Upper lobe of left lung (tissue), 6 donors: ENCODE measurements at regions not wholly inside any gene's neighbourhood (a gene's known extent, or its start where the extent isn't known, plus 50 kb on each side); places are given as distances from the start of the nearest gene placed in this dataset.

ENCODE experiments used
- ATAC-seq, 2 donors: fragments of 200-7000 bp; cut with Tn5 transposase; one replicate each; pipeline ENCODE4 v1.9.1; 2022; ENCODE audit warnings: mild to moderate bottlenecking in 2 of 2, moderate library complexity in 2 of 2; ENCODE audit not compliant: low FRiP score in 2 of 2
- DNase-seq, 2 donors: peaks; one replicate each; pipeline ENCODE4 v3.0.0-alpha.2; 2019 to 2020
- H3K27ac ChIP-seq, 4 donors: fragments of 200-600 bp; sonication (generic); one replicate each; pipeline ENCODE4 v1.5.1; 2016 to 2019
- H3K27me3 ChIP-seq, 4 donors: fragments of 200-600 bp; sonication (generic); one replicate each; pipeline ENCODE4 v1.5.1; 2017 to 2019
- H3K36me3 ChIP-seq, 4 donors: fragments of 200-600 bp; sonication (generic); one replicate each; pipeline ENCODE4 v1.5.1; 2016 to 2019
- H3K4me1 ChIP-seq, 4 donors: fragments of 200-600 bp; sonication (generic); one replicate each; pipeline ENCODE4 v1.5.1; 2018 to 2019
- H3K4me3 ChIP-seq, 4 donors: fragments of 200-600 bp; sonication (generic); one replicate each; pipeline ENCODE4 v1.5.1; 2017 to 2019; ENCODE audit warnings: mild to moderate bottlenecking in 2 of 4, moderate library complexity in 1 of 4
- H3K9me3 ChIP-seq, 4 donors: fragments of 200-600 bp; sonication (generic); one replicate each; pipeline ENCODE4 v1.5.1; 2018 to 2019
- CTCF ChIP-seq, 6 experiments: fragments of 450-650 bp in 4 of 6; fragments of 200-600 bp in 2 of 6; sonication (generic) in 2 of 6; IDR thresholded peaks; one replicate each; pipeline ENCODE4 v1.5.1; 2016 to 2019; ENCODE audit warnings: antibody characterized with exemption in 6 of 6
- EP300 ChIP-seq, 4 donors: sonication (generic); formaldehyde crosslinking; IDR thresholded peaks; one replicate each; pipeline ENCODE4 v1.5.1; 2017; ENCODE audit warnings: antibody characterized with exemption in 4 of 4, control low read depth in 2 of 4
- POLR2A ChIP-seq, 4 donors: fragments of 450-650 bp; IDR thresholded peaks; one replicate each; pipeline ENCODE4 v1.5.1; 2016 to 2017; ENCODE audit warnings: antibody characterized with exemption in 4 of 4, mild to moderate bottlenecking in 2 of 4
- POLR2AphosphoS5 ChIP-seq, 2 donors: sonication (generic); formaldehyde crosslinking; IDR thresholded peaks; one replicate each; pipeline ENCODE4 v1.5.1; 2017; ENCODE audit warnings: antibody characterized with exemption in 2 of 2
- WGBS, 2 donors: methylation state at CpG; one replicate each; pipeline ENCODE4 v1.1.5; 2017 to 2018; 5-methylcytosine and 5-hydroxymethylcytosine counted together
- donor health status: DM: no; HTN: no; CAD: no; lungs with moderate emphysema.
- donor health status: DM: no; HTN: yes; CAD: no; lungs with severe emphysema.

GRCh38 chr13:26961890-26962615, 201.5 kb upstream of the GPR12 start:
- Histone ChIP-seq H3K27me3 (no peaks in the 10 kb centered on the region), H3K4me1 (peaks cover 0 to 40% (median 14%) of the 10 kb centered on the region in 4 donors), H3K27ac (peak overlapping the region; percentile 60 to 86 (median 67)), H3K36me3 (no peaks in the 10 kb centered on the region), H3K4me3 (no peak overlapping the region), H3K9me3 (no peaks in the 10 kb centered on the region)
- no peak for TF ChIP-seq CTCF (IDR thresholded peaks at IDR 0.05)
- TF ChIP-seq EP300 (IDR thresholded peaks at IDR 0.05), result peak in 3 of 4 donors; percentile 6 to 82 (median 53)
- TF ChIP-seq POLR2A (IDR thresholded peaks at IDR 0.05), result peak in 1 of 4 donors; percentile 11
- peak; percentile 37 to 43 for TF ChIP-seq POLR2AphosphoS5 (IDR thresholded peaks at IDR 0.05)
- ATAC-seq (peak; percentile 60 to 79), DNase-seq (peak; percentile 72 to 91)
- WGBS, 2 donors, result 57 to 71% methylated on average over 9 to 17 of the region's 17 CpGs

- Histone ChIP-seq H3K27ac (no peak overlapping the region), H3K4me3 (no peak overlapping the region), H3K4me1 (peaks cover 0 to 7% (median 1%) of the 10 kb centered on the region in 4 donors), H3K9me3 (no peaks in the 10 kb centered on the region), H3K27me3 (no peaks in the 10 kb centered on the region), H3K36me3 (no peaks in the 10 kb centered on the region)
- TF ChIP-seq POLR2A (IDR thresholded peaks at IDR 0.05), result no peak
- no peak for TF ChIP-seq POLR2AphosphoS5 (IDR thresholded peaks at IDR 0.05)
- TF ChIP-seq EP300 (IDR thresholded peaks at IDR 0.05), result no peak
- TF ChIP-seq CTCF (IDR thresholded peaks at IDR 0.05), result no peak
- ATAC-seq (no peak), DNase-seq (no peak)
- WGBS, 2 donors, result 42% methylated on average over 1 of the region's 1 CpG
Observed at GRCh38 chr13:26957182-26957581, 196.6 kb upstream of the GPR12 start.

- TF ChIP-seq EP300 (IDR thresholded peaks at IDR 0.05) (no peak), CTCF (IDR thresholded peaks at IDR 0.05) (no peak), POLR2AphosphoS5 (IDR thresholded peaks at IDR 0.05) (no peak), POLR2A (IDR thresholded peaks at IDR 0.05) (no peak)
- Histone ChIP-seq H3K27ac (no peak overlapping the region), H3K36me3 (no peaks in the 10 kb centered on the region), H3K9me3 (no peaks in the 10 kb centered on the region), H3K27me3 (no peaks in the 10 kb centered on the region), H3K4me1 (peaks cover 0 to 5% (median 1%) of the 10 kb centered on the region in 4 donors), H3K4me3 (no peak overlapping the region)
- DNase-seq (no peak), ATAC-seq (no peak)
- WGBS, 2 donors, result 34 to 40% methylated on average over 10 of the region's 10 CpGs
Observed at GRCh38 chr13:26956522-26957142, 196.0 kb upstream of the GPR12 start.

- Histone ChIP-seq H3K27ac (no peak overlapping the region), H3K4me3 (no peak overlapping the region), H3K4me1 (no peaks in the 10 kb centered on the region), H3K9me3 (no peaks in the 10 kb centered on the region), H3K27me3 (no peaks in the 10 kb centered on the region), H3K36me3 (no peaks in the 10 kb centered on the region)
- ATAC-seq (no peak), DNase-seq (no peak)
- WGBS, 2 donors, result 88 to 89% methylated on average over 4 of the region's 4 CpGs
- no peak for TF ChIP-seq CTCF (IDR thresholded peaks at IDR 0.05)
- no peak for TF ChIP-seq EP300 (IDR thresholded peaks at IDR 0.05)
- no peak for TF ChIP-seq POLR2AphosphoS5 (IDR thresholded peaks at IDR 0.05)
- TF ChIP-seq POLR2A (IDR thresholded peaks at IDR 0.05), result no peak
Observed at GRCh38 chr13:26954976-26955375, 194.4 kb upstream of the GPR12 start.
